H1 (cell line): ENCODE measurements at regions not wholly inside any gene's neighbourhood (a gene's known extent, or its start where the extent isn't known, plus 50 kb on each side); places are given as distances from the start of the nearest gene placed in this dataset.

ENCODE experiments used
- CTCF ChIA-PET: fragments of 300-600 bp; sonication (Branson Sonifier 250); formaldehyde crosslinking; loops from one replicate; lab custom pipeline; 2021; ENCODE audit not compliant: partially characterized antibody; lab: Charles Lee
- POLR2A ChIA-PET: fragments of 300-600 bp; sonication (Branson Sonifier 250); formaldehyde crosslinking; loops from one replicate; lab custom pipeline; 2021; ENCODE audit warnings: inconsistent platforms; ENCODE audit not compliant: partially characterized antibody; lab: Charles Lee
- DNase-seq, 2 experiments: peaks; one replicate each; pipeline versions ENCODE4 v3.0.0 to v3.0.0-alpha.2; 2010 to 2022; ENCODE audit warnings: low spot score in 2 of 2, low read depth in 1 of 2, mixed read lengths in 1 of 2
- FAIRE-seq: peaks from 2 replicates; lab custom pipeline; 2011; peaks lifted over from hg19 to GRCh38; lab: Jason Lieb, UNC
- H2AFZ ChIP-seq: 2 replicates; pipeline ENCODE4 v1.8.1; 2012; ENCODE audit warnings: low read length, inconsistent platforms
- H2AK5ac ChIP-seq: 2 replicates; pipeline ENCODE4 v1.6.1; 2013; ENCODE audit warnings: low read depth, low read length
- H2BK120ac ChIP-seq: replicated peaks from 2 replicates; pipeline ENCODE3; 2013; ENCODE audit warnings: low read depth, low read length, inconsistent platforms
- H2BK12ac ChIP-seq: 2 replicates; pipeline ENCODE4 v1.6.1; 2013; ENCODE audit warnings: low read depth, low read length
- H2BK15ac ChIP-seq: 2 replicates; pipeline ENCODE4 v1.6.1; 2013; ENCODE audit warnings: low read length
- H2BK20ac ChIP-seq: 2 replicates; pipeline ENCODE4 v1.6.1; 2013; ENCODE audit warnings: low read length
- H2BK5ac ChIP-seq: 2 replicates; pipeline ENCODE4 v1.6.1; 2013; ENCODE audit warnings: low read depth, low read length
- H3K14ac ChIP-seq: 2 replicates; pipeline ENCODE4 v1.6.1; 2013; ENCODE audit warnings: inconsistent platforms; ENCODE audit not compliant: insufficient read length
- H3K18ac ChIP-seq: 2 replicates; pipeline ENCODE4 v1.6.1; 2013; ENCODE audit warnings: low read length; ENCODE audit errors: extremely low read depth
- H3K23ac ChIP-seq: 2 replicates; pipeline ENCODE4 v1.6.1; 2013; ENCODE audit warnings: inconsistent platforms; ENCODE audit not compliant: insufficient read length
- H3K23me2 ChIP-seq: 2 replicates; pipeline ENCODE4 v1.6.1; 2013; ENCODE audit warnings: low read depth, low read length
- H3K27ac ChIP-seq: 2 replicates; pipeline ENCODE4 v1.6.1; 2011; ENCODE audit warnings: low read depth, low read length, inconsistent platforms
- H3K27me3 ChIP-seq, 4 experiments: replicated peaks in 1 of 4; 1 replicate in 1 of 4; 2 replicates in 3 of 4; pipeline versions ENCODE4 v1.6.1 to v1.8.1; 2011 to 2013; ENCODE audit warnings: low read length in 3 of 4, mild to moderate bottlenecking in 3 of 4, inconsistent platforms in 2 of 4, mixed read lengths in 2 of 4, moderate library complexity in 1 of 4; ENCODE audit not compliant: control insufficient read depth in 3 of 4, insufficient read depth in 3 of 4; ENCODE audit errors: extremely low read depth in 1 of 4
- H3K36me3 ChIP-seq, 4 experiments: 2 replicates each; pipeline versions ENCODE4 v1.6.1 to v1.8.1; 2011 to 2013; ENCODE audit warnings: mild to moderate bottlenecking in 4 of 4, low read length in 3 of 4, moderate library complexity in 2 of 4, control low read depth in 1 of 4, inconsistent platforms in 1 of 4; ENCODE audit not compliant: insufficient read depth in 4 of 4, control insufficient read depth in 2 of 4
- H3K4ac ChIP-seq: replicated peaks from 2 replicates; pipeline ENCODE3; 2013; ENCODE audit warnings: low read length, low read depth, mixed read lengths, inconsistent platforms; ENCODE audit not compliant: insufficient read length
- H3K4me1 ChIP-seq, 4 experiments: replicated peaks in 1 of 4; 1 replicate in 1 of 4; 2 replicates in 3 of 4; pipeline versions ENCODE4 v1.6.1 to v1.8.1; 2011 to 2013; ENCODE audit warnings: low read length in 3 of 4, inconsistent platforms in 2 of 4, mixed read lengths in 1 of 4; ENCODE audit not compliant: insufficient read depth in 4 of 4, control insufficient read depth in 3 of 4
- H3K4me2 ChIP-seq, 2 experiments: 2 replicates each; pipeline versions ENCODE4 v1.6.1 to v1.8.1; 2011 to 2013; ENCODE audit warnings: low read depth in 2 of 2, low read length in 2 of 2, control low read depth in 1 of 2, inconsistent platforms in 1 of 2, mild to moderate bottlenecking in 1 of 2; ENCODE audit not compliant: insufficient read depth in 1 of 2
- H3K4me3 ChIP-seq, 4 experiments: fragments of 200-600, 300-600 bp in 1 of 4; sonication (generic), shearing (Covaris generic), sonication (Bioruptor Twin) in 1 of 4; 2 replicates each; pipeline versions ENCODE4 v1.5.1 to v1.8.1; 2011 to 2016; ENCODE audit warnings: low read length in 4 of 4, low read depth in 3 of 4, control low read depth in 2 of 4, inconsistent platforms in 2 of 4, mild to moderate bottlenecking in 2 of 4, mixed read lengths in 1 of 4, moderate library complexity in 1 of 4; ENCODE audit not compliant: insufficient read depth in 2 of 4; ENCODE audit errors: extremely low read depth in 1 of 4
- H3K56ac ChIP-seq: replicated peaks from 2 replicates; pipeline ENCODE3; 2013; ENCODE audit warnings: low read depth, mild to moderate bottlenecking, mixed read lengths, low read length, inconsistent platforms; ENCODE audit not compliant: insufficient read length
- H3K79me1 ChIP-seq: 2 replicates; pipeline ENCODE4 v1.6.1; 2013; ENCODE audit warnings: low read depth, low read length, control low read depth
- H3K79me2 ChIP-seq, 2 experiments: 2 replicates each; pipeline versions ENCODE4 v1.6.1 to v1.8.1; 2012 to 2013; ENCODE audit warnings: low read length in 2 of 2, mild to moderate bottlenecking in 2 of 2, inconsistent platforms in 1 of 2; ENCODE audit not compliant: insufficient read depth in 2 of 2, control insufficient read depth in 1 of 2
- H3K9ac ChIP-seq, 4 experiments: replicated peaks in 1 of 4; 1 replicate in 1 of 4; 2 replicates in 3 of 4; pipeline versions ENCODE4 v1.6.1 to v1.8.1; 2011 to 2013; ENCODE audit warnings: low read depth in 3 of 4, low read length in 3 of 4, control low read depth in 2 of 4, mild to moderate bottlenecking in 2 of 4, moderate library complexity in 2 of 4, inconsistent platforms in 1 of 4; ENCODE audit errors: extremely low read depth in 1 of 4
- H3K9me3 ChIP-seq, 2 experiments: 2 replicates each; pipeline versions ENCODE4 v1.6.1 to v1.8.1; 2012 to 2013; ENCODE audit warnings: mild to moderate bottlenecking in 2 of 2, moderate library complexity in 2 of 2, control low read depth in 1 of 2, inconsistent platforms in 1 of 2, low read depth in 1 of 2, low read length in 1 of 2, mixed read lengths in 1 of 2; ENCODE audit not compliant: insufficient read depth in 2 of 2
- H4K20me1 ChIP-seq, 2 experiments: replicated peaks in 1 of 2; 2 replicates each; pipeline versions ENCODE3 to v1.8.1; 2011 to 2013; ENCODE audit warnings: inconsistent platforms in 2 of 2, low read length in 2 of 2, mild to moderate bottlenecking in 1 of 2; ENCODE audit not compliant: insufficient read depth in 2 of 2, control insufficient read depth in 1 of 2
- H4K5ac ChIP-seq: 2 replicates; pipeline ENCODE4 v1.6.1; 2013; ENCODE audit warnings: low read length, low read depth, mixed read lengths, inconsistent platforms; ENCODE audit not compliant: insufficient read length
- H4K8ac ChIP-seq: 2 replicates; pipeline ENCODE4 v1.8.0; 2013; ENCODE audit warnings: mild to moderate bottlenecking, moderate library complexity, low read length, inconsistent platforms; ENCODE audit not compliant: insufficient read depth; ENCODE audit errors: extremely low read depth
- H4K91ac ChIP-seq: replicated peaks from 2 replicates; pipeline ENCODE3; 2013; ENCODE audit warnings: low read length, mixed read lengths, inconsistent platforms; ENCODE audit not compliant: insufficient read length
- CEBPB ChIP-seq: IDR thresholded peaks from 2 replicates; pipeline ENCODE4 v1.6.1; 2012; ENCODE audit warnings: low read depth, low read length
- CHD1 ChIP-seq: IDR thresholded peaks from 2 replicates; pipeline ENCODE4 v1.6.1; 2012; ENCODE audit warnings: low read depth, low read length, improper control_type of control experiment
- CTCF ChIP-seq, 3 experiments: IDR thresholded peaks; 1 replicate in 2 of 3; 2 replicates in 1 of 3; pipeline versions ENCODE4 v1.5.1 to v1.6.1; 2011; ENCODE audit warnings: low read length in 3 of 3, mild to moderate bottlenecking in 3 of 3, inconsistent platforms in 2 of 3, low read depth in 1 of 3, moderate library complexity in 1 of 3; ENCODE audit not compliant: insufficient read depth in 1 of 3; ENCODE audit errors: control extremely low read depth in 1 of 3
- JUND ChIP-seq: IDR thresholded peaks from 2 replicates; pipeline ENCODE4 v1.6.1; 2011; ENCODE audit warnings: mild to moderate bottlenecking, improper control_type of control experiment, low read length
- MAX ChIP-seq: IDR thresholded peaks from 2 replicates; pipeline ENCODE4 v1.6.1; 2012; ENCODE audit warnings: inconsistent platforms
- NANOG ChIP-seq: IDR thresholded peaks from 2 replicates; pipeline ENCODE4 v1.6.1; 2011; ENCODE audit warnings: low read length, low read depth, mild to moderate bottlenecking, inconsistent platforms; ENCODE audit not compliant: insufficient read depth, poor library complexity, severe bottlenecking
- SRF ChIP-seq: IDR thresholded peaks from 2 replicates; pipeline ENCODE4 v1.6.1; 2011; ENCODE audit warnings: mild to moderate bottlenecking, low read depth, low read length, moderate library complexity
- TAF1 ChIP-seq: IDR thresholded peaks from 2 replicates; pipeline ENCODE4 v1.6.1; 2011; ENCODE audit warnings: mild to moderate bottlenecking, low read depth, low read length
- WGBS, 2 experiments: shearing (Covaris generic) in 1 of 2; methylation state at CpG; one replicate each; pipeline versions ENCODE4 v1.1.6 to v1.1.7; 2013 to 2015; ENCODE audit warnings: low lambda C conversion rate in 2 of 2, mixed read lengths in 2 of 2, inconsistent platforms in 1 of 2, low coverage in 1 of 2, missing lambda C conversion rate in 1 of 2; ENCODE audit not compliant: insufficient replicate concordance in 2 of 2, insufficient coverage in 1 of 2, insufficient read length in 1 of 2; ENCODE audit errors: extremely low coverage in 1 of 2, missing lambda C conversion rate in 1 of 2; 5-methylcytosine and 5-hydroxymethylcytosine counted together
- TF ChIP-seq, protein P1 (sequence below): IDR thresholded peaks from 2 replicates; pipeline ENCODE4 v1.6.1; 2012; ENCODE audit warnings: inconsistent platforms
- TF ChIP-seq, protein P2 (sequence below): IDR thresholded peaks from 2 replicates; pipeline ENCODE4 v1.6.1; 2011; ENCODE audit warnings: low read depth, mild to moderate bottlenecking, low read length; ENCODE audit not compliant: insufficient read depth

- Histone ChIP-seq H3K79me1 (no peaks in the 10 kb centered on the region), H3K23ac (no peak overlapping the region), H3K27me3 (no peaks in the 10 kb centered on the region), H4K5ac (no peak overlapping the region), H2BK20ac (no peak overlapping the region), H2AFZ (no peak overlapping the region), H2AK5ac (no peak overlapping the region), H3K9ac (no peak overlapping the region), H2BK120ac (no peak overlapping the region), H3K9me3 (no peaks in the 10 kb centered on the region), H3K4ac (no peak overlapping the region), H3K4me1 (no peaks in the 10 kb centered on the region), H3K56ac (no peak overlapping the region), H3K4me3 (no peak overlapping the region), H2BK15ac (no peak overlapping the region), H4K8ac (no peak overlapping the region), H3K18ac (no peak overlapping the region), H2BK12ac (no peak overlapping the region), H3K4me2 (no peak overlapping the region), H3K14ac (no peak overlapping the region), H4K20me1 (no peaks in the 10 kb centered on the region), H4K91ac (no peak overlapping the region), H2BK5ac (no peak overlapping the region), H3K23me2 (peaks cover 2% of the 10 kb centered on the region; the same call in 1 of the 2 replicates), H3K27ac (no peak overlapping the region), H3K79me2 (no peaks in the 10 kb centered on the region), H3K36me3 (no peaks in the 10 kb centered on the region)
- DNase-seq (no peak), FAIRE-seq (no peak)
- POLR2A ChIA-PET: no interaction called here
- 80% methylated on average over 4 of the region's 4 CpGs; no CpG with 5 or more reads in 1 of the 2 experiments for WGBS, 2 experiments
- CTCF ChIA-PET: interaction anchor here (0.7 to 1.4 kb wide), 5 partner anchors 12 to 136 kb away, joined by 3 to 4 read pairs (median 3); no protein-coding TSS in a partner anchor
- TF ChIP-seq MAX: no peak
- no peak for TF ChIP-seq SRF
- TF ChIP-seq NANOG: no peak
- TF ChIP-seq, protein P1, sequence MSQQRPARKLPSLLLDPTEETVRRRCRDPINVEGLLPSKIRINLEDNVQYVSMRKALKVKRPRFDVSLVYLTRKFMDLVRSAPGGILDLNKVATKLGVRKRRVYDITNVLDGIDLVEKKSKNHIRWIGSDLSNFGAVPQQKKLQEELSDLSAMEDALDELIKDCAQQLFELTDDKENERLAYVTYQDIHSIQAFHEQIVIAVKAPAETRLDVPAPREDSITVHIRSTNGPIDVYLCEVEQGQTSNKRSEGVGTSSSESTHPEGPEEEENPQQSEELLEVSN: no peak
- TF ChIP-seq CHD1: no peak
- no peak for TF ChIP-seq TAF1
- no peak for TF ChIP-seq CEBPB
- TF ChIP-seq, protein P2, sequence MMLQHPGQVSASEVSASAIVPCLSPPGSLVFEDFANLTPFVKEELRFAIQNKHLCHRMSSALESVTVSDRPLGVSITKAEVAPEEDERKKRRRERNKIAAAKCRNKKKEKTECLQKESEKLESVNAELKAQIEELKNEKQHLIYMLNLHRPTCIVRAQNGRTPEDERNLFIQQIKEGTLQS: no peak
- TF ChIP-seq CTCF (IDR thresholded peaks at IDR 0.05; ENCODE audit: control extremely low read depth in 1 of 3, insufficient read depth in 1 of 3, low read depth in 1 of 3, low read length in 3 of 3): no peak
- no peak for TF ChIP-seq JUND
These were observed 183.4 kb upstream of the PLXNC1 start for GRCh38 chr12:93964936-93965335.
